NCI-H2029 (cell line): ENCODE measurements at regions not wholly inside any gene's neighbourhood (a gene's known extent, or its start where the extent isn't known, plus 50 kb on each side); places are given as distances from the start of the nearest gene placed in this dataset.

Experiments
- DNase-seq: peaks from one replicate; lab custom pipeline; 2025; lab: John Stamatoyannopoulos, UW

DNA sequence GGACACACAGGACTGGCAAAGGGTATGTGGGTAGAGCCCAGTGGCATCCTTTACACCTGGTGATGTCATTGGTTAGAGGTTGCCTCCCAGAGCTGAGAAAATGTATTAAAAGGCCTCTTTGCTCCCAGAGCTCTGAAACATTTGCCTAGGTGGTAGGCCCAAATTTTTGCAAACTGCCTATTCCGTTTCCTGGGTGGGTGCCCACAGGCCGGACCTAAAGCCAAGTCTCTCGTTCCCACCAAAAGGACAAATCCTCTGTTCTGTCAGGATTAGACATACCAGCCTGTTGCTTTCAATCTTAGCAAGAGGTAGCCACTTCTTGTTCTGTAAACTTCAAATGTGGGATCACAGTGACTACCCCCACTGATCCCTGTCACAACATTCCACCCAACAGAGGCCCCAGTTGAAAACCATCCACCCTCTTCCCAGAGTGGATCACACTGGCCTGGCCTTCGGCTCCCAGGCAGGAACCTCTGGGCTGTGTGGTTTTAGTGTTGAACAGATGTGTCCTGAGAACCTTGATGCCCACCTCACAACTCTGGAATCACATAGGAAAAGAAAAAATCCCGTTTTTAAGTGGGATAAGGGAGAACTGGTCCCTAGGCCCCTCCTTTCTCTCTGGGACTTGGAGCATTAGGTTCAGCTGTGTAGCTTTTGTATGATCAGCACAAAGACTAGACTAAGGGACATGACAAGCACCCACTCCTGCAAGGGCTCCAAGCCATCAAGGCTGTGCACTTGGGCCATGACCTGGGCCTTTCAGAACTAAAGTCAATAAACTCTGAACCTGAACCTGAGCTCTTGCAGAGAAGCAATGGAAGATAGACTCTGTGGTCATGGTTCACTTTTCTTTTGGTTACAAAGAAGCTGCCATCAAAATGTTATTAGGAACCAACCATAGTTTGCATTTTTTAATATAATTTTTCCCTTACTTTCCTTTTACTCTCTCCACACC, 211.3 kb downstream of the CYP26B1 start:
- no peak for DNase-seq

GRCh38 chr2:71935262-71935848, 212.3 kb downstream of the CYP26B1 start:
- DNase-seq: no peak

GRCh38 chr2:71934595-71935261, 212.9 kb downstream of the CYP26B1 start:
- no peak for DNase-seq

DNA sequence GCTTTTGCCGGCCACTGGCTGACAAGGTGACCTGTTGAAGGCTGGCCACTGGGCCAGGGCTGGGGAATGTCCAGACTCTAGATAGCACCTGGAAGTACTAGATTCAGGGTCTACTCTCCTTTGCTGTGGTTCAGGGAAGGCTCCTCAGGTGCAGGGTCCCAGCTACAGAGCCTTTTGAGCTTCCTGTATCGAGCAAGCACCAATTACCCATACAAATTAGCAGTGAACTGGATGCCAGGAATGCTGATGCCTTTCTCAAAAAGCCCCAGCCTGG, 213.4 kb downstream of the CYP26B1 start:
- DNase-seq: no peak

DNA sequence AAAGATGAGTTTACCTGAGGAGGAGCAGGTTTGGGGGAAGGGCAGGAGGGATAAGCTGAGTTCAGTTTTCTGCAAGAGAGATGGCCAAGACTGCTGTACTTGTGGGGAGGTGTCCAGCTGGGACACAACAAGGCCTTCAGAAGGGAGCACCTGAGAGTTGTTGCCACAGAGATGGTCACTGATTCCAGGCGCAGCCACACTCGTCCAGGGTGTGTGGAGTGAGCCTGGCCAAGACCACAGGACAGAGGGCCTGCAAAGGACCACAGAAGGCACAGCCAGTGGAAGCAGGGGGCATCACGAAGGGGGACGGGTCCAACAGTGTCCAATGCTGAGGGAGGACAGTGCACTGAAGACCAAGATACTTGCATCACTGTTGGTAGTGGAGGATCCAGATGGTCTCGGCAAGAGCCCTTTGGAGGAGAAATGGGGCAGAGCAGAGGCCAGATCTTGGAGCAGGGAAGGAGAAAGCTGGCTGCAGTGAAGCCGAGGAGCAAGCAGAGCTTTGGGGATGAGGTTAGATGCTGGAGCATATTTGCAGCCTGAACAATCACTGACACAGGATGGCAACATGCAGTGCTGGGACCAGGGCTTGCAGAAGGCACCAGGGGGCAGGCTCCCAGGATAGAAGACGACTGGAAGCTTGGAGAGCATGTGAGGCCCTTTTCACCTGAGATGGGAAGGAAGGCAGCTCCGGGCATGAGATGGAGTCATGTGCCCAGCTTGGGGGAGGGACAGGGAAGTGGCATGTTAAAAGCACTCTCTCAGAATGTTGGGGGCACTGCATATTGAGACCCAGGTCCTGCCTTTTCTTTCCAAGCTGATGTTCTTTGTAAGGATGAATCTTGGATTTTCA, 214.0 kb downstream of the CYP26B1 start:
- DNase-seq: no peak

DNA sequence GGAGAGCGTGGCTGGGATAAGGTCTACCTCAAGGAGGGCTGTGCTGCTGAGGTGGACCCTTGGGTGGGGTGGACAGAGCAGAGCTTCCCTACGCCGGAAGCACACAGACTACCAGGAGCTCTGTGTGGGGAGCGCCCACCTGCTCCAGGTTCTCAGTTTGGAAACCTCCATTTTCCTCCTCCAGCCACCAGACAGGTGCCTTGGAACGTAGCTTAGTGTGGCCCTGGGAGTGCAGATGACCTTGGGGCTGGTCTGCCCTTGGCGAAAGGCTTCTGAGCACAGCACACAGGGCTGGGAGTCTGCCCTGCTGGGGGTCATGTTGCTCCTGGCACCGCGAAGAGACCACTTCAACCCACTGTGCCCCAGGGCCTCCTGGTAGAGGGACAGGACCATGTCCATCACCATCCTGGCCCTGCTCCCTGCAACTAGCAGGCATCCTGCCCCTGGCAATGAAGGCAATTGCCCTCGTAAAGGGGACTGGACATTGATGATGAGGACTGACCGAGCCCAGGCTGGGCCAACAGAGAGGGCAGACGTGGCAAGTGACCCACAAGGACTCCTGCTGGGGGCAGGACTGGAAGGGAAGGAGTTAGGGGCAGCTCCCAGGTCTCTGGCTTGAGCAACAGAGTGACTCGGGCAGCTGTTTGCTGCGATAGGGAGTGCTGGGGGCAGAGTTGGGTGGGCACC, 214.7 kb downstream of the CYP26B1 start:
- no peak for DNase-seq

GRCh38 chr2:71932037-71932779, 215.5 kb downstream of the CYP26B1 start:
- no peak for DNase-seq

- DNase-seq: peak; percentile 43
Observed at GRCh38 chr2:71930049-71930681, 217.5 kb downstream of the CYP26B1 start.

- DNase-seq: no peak
Observed at GRCh38 chr2:71929482-71929772, 218.2 kb downstream of the CYP26B1 start.

GRCh38 chr2:71928734-71929481, 218.8 kb downstream of the CYP26B1 start:
- DNase-seq: no peak

DNA sequence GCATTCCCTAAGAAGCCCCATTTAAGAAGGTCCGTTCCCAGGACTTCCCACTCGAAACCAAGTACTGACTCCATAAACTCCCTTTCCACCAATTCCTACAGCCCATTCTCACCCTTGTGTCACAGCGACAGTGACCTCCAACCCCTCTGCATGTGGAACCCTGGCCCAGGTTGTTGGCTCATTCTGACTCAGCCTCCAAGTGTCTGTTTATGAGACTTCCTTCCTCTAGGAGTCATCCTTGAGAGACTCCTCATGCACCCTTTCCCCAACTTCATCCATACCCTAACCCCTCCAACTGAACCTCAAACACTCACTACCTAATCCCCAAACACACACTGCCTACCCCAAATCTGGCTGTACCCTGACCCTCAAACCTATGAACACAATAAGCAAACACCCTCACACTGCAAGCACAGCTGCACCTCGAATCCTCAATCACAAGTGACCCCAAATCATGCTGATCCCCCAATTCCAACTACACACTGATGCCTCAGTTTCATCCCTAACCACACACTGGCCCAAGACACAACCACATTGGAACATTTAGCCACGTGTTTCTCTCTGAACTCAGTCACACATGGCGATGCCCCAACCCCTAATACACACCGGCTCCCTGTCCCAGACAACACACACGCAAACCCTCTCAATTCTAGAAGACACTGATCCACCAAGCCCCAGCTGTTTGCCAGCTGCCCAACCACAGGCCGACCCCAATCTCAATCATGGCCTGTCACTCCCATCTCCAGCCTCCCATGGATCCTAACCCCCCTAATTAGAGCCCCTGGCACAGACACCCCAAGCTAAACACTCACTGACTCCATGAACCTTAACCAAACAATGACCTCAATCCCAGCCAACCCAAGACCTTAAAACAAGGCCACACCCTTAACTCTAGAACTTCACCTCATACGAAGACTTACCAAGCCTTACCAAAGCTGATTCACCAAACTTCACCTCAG, 219.6 kb downstream of the CYP26B1 start:
- no peak for DNase-seq

- no peak for DNase-seq
Observed at GRCh38 chr2:71926876-71927756, 220.5 kb downstream of the CYP26B1 start.

DNA sequence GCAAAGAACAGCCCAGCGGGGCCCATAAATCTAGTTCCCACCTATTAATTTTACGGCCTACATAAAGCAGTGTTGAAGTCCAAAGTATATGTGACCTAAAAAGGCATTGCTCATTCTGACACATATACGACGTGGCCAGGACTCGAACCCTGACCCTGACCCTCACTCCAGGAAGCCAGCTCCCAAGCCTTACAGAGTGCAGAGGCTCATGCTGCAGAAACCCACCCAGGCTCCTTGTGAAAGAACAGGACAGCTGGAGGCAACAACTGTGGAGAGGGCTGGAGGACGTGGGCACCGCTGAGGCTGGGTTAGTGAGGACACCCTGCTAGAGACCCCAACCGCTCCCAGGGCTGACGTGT, 221.6 kb downstream of the CYP26B1 start:
- no peak for DNase-seq

- no peak for DNase-seq
Observed at GRCh38 chr2:71925268-71926088, 222.2 kb downstream of the CYP26B1 start.

DNA sequence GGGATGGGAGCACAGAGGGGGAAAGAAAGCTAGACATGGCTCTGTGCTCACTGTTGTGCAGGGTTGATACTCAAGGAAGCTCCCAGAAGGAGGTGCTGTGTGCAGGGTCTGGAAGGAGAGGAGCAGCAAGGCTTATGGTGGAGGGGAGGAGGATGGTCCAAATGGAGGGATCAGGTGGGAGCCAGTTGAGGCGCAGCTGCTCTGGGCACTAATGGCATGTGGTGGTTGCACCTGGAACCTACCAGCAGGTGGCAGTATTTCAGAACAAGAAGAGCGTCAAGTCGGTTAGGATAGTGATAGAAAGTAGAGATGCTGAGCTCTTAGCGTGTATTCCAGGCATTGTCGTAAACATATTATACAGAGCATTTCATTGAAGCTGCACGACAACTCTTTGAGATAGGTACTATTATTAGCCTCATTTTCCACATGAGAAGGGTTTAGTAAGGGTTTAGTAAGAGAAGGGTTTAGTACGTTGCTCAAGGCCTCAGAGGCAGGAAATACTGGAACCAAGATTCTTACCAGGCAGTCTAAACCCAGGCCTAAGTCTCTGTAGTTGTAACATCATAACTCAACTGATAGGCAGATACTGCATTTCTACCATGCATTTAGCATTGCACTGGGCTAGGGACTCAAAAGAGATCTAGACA, 223.7 kb downstream of the CYP26B1 start:
- no peak for DNase-seq

- no peak for DNase-seq
Observed at GRCh38 chr2:71923143-71923525, 224.5 kb downstream of the CYP26B1 start.
